Neural progenitor cell (in vitro differentiated cells): ENCODE measurements at regions not wholly inside any gene's neighbourhood (a gene's known extent, or its start where the extent isn't known, plus 50 kb on each side); places are given as distances from the start of the nearest gene placed in this dataset.

Experiments used
- EZH2 ChIP-seq: fragments of 200-600 bp; sonication (generic); IDR thresholded peaks from 2 replicates; pipeline ENCODE4 v1.6.1; 2017; ENCODE audit warnings: antibody characterized with exemption, mild to moderate bottlenecking, moderate library complexity
- TF ChIP-seq, protein P1 (sequence below): fragments of 200-600 bp; sonication (generic); IDR thresholded peaks from 2 replicates; pipeline ENCODE4 v1.5.1; 2017; ENCODE audit warnings: antibody characterized with exemption, mild to moderate bottlenecking

DNA sequence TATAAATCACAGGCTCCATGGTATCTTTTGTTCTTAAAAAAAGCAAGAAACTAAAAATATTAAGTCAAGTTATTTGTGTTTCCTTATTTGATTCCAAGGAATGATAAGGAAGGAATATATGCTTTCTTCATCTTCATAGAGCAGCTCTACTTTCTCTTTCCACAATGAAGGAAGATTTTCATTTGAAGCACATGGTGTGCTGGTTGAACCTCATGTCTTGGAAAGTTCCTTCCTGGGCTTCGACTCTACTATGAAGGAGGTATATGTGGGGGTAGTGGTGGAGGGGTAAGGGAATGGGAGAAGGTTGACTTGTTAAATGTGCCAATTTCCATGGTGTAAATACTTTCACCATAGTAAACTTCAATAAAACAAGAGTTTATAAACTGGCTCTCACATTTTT is 698.0 kb downstream of the CETN3 start:
- TF ChIP-seq, protein P1, sequence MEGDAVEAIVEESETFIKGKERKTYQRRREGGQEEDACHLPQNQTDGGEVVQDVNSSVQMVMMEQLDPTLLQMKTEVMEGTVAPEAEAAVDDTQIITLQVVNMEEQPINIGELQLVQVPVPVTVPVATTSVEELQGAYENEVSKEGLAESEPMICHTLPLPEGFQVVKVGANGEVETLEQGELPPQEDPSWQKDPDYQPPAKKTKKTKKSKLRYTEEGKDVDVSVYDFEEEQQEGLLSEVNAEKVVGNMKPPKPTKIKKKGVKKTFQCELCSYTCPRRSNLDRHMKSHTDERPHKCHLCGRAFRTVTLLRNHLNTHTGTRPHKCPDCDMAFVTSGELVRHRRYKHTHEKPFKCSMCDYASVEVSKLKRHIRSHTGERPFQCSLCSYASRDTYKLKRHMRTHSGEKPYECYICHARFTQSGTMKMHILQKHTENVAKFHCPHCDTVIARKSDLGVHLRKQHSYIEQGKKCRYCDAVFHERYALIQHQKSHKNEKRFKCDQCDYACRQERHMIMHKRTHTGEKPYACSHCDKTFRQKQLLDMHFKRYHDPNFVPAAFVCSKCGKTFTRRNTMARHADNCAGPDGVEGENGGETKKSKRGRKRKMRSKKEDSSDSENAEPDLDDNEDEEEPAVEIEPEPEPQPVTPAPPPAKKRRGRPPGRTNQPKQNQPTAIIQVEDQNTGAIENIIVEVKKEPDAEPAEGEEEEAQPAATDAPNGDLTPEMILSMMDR: no peak
- no peak for TF ChIP-seq EZH2
